HG03575 (cell line): ENCODE measurements at regions not wholly inside any gene's neighbourhood (a gene's known extent, or its start where the extent isn't known, plus 50 kb on each side); places are given as distances from the start of the nearest gene placed in this dataset.

ENCODE experiments used
- ATAC-seq: cut with Tn5 transposase; IDR thresholded peaks from one replicate; pipeline ENCODE4 v1.9.1; 2021; ENCODE audit not compliant: unreplicated experiment, insufficient number of reproducible peaks, low FRiP score; ENCODE audit errors: extremely low read depth

GRCh38 chr18:41347057-41347456 is 608.0 kb upstream of the PIK3C3 start:
- no peak for ATAC-seq

GRCh38 chr18:41343808-41344207 is 611.2 kb upstream of the PIK3C3 start:
- no peak for ATAC-seq

GRCh38 chr18:41338341-41338740 is 616.7 kb upstream of the PIK3C3 start:
- ATAC-seq = no peak

- ATAC-seq = no peak
These were observed 623.4 kb upstream of the PIK3C3 start for GRCh38 chr18:41331661-41332060.

GRCh38 chr18:41326311-41326710 is 628.7 kb upstream of the PIK3C3 start:
- ATAC-seq = no peak

- ATAC-seq = no peak
These were observed 630.1 kb upstream of the PIK3C3 start for GRCh38 chr18:41324934-41325333.

GRCh38 chr18:41324020-41324791 is 630.8 kb upstream of the PIK3C3 start:
- ATAC-seq = no peak

- no peak for ATAC-seq
These were observed 632.0 kb upstream of the PIK3C3 start for GRCh38 chr18:41323044-41323443.

- ATAC-seq = no peak
These were observed 634.9 kb upstream of the PIK3C3 start for GRCh38 chr18:41320100-41320499.

- no peak for ATAC-seq
These were observed 639.9 kb upstream of the PIK3C3 start for GRCh38 chr18:41315134-41315533.

- no peak for ATAC-seq
These were observed 643.2 kb upstream of the PIK3C3 start for GRCh38 chr18:41311571-41312547.

- no peak for ATAC-seq
These were observed 657.3 kb upstream of the PIK3C3 start for GRCh38 chr18:41297740-41298139.

- no peak for ATAC-seq
These were observed 685.7 kb upstream of the PIK3C3 start for GRCh38 chr18:41269294-41269693.

- no peak for ATAC-seq
These were observed 686.8 kb upstream of the PIK3C3 start for GRCh38 chr18:41268271-41268670.

- ATAC-seq = no peak
These were observed 688.4 kb upstream of the PIK3C3 start for GRCh38 chr18:41266616-41267015.

- ATAC-seq = no peak
These were observed 688.8 kb upstream of the PIK3C3 start for GRCh38 chr18:41266204-41266603.

- no peak for ATAC-seq
These were observed 690.0 kb upstream of the PIK3C3 start for GRCh38 chr18:41265047-41265446.

- no peak for ATAC-seq
These were observed 691.1 kb upstream of the PIK3C3 start for GRCh38 chr18:41263956-41264355.

GRCh38 chr18:41262688-41263087 is 692.3 kb upstream of the PIK3C3 start:
- ATAC-seq = no peak

GRCh38 chr18:41244591-41245037 is 710.4 kb upstream of the PIK3C3 start:
- no peak for ATAC-seq
